Stimulated activated CD8-positive, alpha-beta memory T cell treated with anti-CD3 and anti-CD28 coated beads, Interleukin-7, amount 100 ng/mL, for 48 hours (primary cell): ENCODE measurements at regions not wholly inside any gene's neighbourhood (a gene's known extent, or its start where the extent isn't known, plus 50 kb on each side); places are given as distances from the start of the nearest gene placed in this dataset.

ENCODE experiments used
- DNase-seq, 2 donors: peaks; one replicate each; pipeline ENCODE4 v3.0.0-alpha.2; 2020; ENCODE audit warnings: low read depth in 1 of 2; ENCODE audit errors: extremely low read depth in 1 of 2

DNA sequence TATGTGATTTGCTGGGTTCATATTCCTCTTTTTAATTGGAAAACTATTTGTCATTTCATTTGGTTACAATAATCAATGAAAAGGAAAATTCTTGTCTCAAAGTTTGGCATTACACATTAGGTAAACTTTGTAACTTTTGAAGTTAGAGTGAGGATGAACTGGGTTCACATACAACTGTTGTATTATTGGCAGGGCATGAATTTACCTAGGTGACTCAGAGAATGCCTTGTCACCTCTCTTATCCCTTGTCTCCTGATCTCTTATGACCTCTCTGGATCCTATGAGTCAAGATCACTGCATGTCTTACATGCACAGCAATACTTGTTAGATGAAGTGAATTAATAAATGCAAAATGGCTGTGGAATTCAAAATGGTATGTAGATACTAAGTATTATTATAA is 563.4 kb upstream of the GCFC2 start:
- DNase-seq: no peak

DNA sequence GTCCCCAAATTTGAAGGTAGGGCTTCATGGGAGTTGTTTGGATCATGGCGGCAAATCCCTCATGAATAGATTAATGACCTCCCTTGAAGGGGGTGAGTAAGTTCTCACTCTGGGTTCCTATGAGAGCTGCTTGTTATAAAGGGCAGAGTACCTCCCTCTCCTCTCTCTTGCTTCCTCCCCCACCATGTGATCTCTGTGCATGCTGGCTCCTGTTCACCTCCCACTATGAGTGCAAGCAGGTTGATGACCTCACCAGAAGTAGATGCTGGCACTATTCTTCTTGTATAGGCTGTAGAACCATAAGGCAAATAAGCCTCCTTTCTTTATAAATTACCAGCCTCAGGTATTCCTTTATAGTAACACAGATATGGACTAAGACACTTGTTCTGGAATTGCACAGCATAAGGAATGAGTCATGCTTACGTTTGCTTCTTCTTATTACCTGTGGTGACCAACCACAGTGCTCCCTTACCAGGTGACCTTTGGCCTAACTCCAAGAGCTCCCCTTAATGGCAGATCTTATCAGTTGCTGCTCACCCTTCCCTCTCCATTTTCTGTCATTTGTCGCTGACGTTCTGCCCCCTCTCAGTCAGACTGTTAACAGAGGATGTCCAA is 559.5 kb upstream of the GCFC2 start:
- DNase-seq: no peak

DNA sequence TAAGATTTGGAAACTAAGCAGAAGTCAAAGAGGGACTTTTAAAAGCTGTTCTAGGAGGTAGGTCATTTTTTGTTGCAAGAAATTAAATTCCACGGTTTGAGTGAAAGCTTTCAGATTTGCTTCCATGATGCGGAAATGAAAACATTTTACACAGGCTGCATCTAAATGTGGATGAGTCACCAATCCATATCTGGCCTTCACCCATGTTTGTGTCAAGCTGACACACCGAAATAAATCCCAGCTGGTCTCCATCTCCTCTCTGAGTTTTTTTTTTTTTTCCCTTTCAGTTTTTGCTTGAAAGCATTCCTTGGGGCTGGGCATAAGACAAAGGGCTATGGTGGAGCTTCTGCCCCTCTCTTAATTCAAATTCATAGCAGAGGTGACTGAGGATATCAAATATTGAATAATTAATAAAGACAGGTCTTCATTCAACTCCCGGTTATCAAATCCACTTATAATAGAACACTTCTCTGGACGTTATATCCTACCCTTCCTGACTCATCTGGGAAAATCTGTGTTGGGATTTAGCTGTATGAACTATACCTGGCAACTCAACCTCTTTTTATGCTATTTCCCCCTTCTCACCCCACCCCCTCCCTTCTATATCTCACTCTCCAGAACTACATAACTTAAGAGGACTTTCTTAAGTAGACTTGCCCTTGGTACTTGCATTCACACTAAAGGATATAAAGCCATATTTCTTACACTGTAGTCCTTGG is 558.3 kb upstream of the GCFC2 start:
- DNase-seq: no peak

DNA sequence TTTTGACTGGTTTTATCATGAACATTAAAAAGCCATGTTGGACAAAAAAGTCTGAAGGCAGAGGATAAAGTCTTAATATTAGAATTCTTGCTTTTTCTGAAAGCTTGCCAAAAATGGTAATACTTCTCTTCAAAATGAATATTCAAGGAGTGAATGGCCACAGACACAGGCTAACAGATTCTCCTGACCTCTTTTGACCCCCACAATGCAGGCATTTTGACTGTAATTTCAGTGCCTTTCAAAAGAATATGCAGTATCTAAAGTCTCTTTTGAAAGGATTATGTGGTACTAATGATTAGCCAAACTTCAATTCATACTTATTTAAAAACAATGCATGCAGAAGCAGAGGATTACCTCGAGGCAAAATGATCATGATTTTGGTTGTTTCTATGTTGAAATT is 557.8 kb upstream of the GCFC2 start:
- DNase-seq: no peak

DNA sequence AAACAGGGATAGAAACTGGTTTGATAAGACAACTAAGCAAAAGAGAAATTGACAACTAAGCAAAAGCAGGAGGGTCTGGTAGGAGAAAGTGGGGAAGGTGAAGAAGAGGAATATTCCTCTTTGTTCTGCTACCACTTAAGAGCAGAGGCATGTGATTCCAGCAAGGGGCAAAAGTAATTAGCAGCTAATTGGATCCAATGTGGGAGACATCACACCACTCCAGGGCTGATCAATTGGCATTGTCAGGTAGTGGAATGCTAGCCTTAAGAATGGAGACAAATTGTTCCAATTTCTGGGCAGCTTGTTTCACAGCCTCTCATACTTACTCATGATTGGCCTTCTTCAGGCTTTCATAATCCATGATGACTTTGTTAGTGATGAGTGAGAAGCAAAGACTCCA is 547.1 kb upstream of the GCFC2 start:
- DNase-seq: no peak

DNA sequence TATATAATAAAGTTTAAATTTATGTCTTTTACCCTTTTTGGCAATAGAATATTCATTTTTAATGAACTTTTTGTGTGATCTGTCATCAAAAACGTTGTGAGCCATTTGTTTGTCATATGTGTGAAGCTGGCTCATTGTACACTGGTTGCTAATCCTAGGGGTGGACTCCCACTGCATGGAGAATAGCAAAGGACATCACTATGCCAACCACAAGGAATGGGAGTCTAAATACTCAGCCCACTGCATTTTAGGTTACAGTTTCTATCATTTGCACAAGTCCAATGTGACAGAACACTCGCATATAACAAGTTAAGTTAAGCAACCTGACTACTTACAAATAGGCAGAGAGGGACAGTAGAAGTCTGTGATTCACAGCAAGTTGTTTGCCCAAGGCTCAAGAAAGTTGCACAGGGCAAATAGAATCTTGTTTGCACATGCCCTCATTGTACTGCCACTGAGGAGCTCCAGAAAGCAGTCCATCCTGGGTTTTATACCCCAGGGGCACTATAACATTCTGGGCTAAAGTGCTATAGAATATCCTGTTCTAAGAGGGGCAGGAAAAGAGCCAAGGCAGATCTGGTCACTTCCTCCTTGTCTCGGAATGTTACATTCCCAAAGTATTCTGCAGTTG is 545.9 kb upstream of the GCFC2 start:
- no peak for DNase-seq

DNA sequence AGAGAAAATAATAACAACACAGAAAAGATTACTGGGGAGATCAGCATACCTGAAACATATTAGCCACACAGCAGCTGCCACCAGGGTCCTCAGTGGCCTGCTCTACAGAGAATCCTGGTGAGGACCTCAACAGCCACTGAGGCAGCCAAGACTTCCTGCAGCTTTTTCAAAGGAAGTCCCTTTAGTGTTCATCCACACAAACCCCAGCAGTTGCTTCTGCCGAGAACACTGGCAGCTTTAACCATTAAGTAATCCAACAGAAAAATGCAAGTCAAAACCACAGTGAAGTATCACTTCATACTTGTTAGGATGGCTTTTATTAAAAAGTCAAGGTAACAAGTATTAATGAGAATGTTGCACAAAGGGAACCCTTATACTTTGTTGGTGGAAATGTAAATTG is 542.0 kb upstream of the GCFC2 start:
- no peak for DNase-seq

DNA sequence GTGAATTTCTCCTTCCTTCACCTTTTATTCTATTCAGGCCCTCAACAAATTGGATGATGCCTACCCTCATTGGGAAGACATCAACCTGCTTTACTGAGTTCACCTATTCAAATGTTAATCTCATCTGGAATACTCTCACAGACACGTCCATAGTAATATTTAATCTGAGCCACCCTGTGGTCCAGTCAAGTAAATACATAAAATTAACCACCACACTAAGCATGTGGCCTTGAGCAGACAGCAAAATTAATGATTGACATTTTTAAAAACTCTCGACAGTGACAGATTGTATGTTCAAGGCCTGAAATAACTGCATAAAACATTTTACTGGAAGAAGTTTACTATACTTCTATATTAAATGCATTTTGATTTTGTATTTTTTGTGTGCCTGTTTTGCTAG is 540.6 kb upstream of the GCFC2 start:
- no peak for DNase-seq

DNA sequence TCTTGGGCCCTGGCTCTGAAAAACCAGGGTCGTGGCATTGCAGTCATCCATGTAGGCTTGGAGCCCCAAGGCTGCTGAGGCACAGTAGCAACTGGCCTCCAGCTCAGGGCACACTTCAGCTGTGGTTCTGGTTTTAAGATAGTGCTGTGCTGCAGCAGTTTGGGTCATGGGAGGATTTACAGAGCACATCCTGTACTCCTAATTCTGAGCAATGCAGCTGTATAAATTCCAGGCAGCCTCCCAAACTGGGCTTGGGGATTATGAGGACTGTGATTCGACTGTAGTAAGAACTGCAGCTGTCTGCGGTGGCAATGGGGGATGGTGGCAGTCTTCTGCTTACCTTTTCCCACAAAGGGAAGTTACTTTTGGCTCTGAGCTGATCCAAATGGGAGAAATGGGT is 536.3 kb upstream of the GCFC2 start:
- no peak for DNase-seq

DNA sequence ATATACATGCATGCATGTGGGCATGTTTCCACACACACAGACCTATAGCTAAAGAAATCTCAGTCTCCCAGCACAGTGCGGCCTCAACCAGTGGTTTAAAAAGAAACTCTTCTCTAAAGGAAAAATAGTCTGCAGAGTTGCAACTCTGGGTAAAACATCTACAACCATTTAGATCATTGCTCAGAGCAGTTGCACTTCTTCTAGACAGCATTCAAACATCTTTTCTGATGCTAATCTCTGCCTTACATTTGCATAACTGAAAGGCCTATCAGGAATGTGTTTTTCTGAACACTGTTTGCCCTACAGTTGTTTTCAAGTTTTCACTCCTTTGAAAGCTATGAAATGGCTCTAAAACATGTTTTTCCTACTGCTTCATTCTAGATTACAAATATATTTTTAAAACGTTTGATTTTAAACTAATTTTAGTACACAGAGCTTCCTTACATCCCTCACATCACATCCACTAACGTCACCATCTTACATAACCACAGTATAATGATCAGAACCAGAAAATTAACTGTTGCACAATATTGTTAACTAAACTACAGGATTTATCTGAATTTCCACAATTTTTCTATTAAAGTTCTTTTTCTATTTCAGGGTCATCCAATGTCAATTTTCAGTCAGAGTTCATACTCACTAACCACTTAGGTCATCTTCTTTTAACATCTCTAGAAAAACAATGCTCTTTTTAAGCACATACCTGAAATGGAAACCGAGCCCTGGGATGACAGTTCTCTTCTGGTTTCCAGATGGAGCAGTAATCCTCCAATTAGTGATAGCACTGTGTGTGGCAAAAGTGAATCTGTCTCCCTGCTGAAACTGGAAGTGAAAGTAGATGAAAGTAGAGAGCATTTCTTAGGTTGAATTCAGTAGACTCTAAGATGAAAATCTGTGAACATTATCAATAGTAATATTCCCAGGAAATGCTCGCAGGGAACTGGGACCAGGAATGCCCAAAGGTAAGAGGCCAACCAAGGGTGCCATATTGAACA is 501.6 kb upstream of the GCFC2 start:
- no peak for DNase-seq

DNA sequence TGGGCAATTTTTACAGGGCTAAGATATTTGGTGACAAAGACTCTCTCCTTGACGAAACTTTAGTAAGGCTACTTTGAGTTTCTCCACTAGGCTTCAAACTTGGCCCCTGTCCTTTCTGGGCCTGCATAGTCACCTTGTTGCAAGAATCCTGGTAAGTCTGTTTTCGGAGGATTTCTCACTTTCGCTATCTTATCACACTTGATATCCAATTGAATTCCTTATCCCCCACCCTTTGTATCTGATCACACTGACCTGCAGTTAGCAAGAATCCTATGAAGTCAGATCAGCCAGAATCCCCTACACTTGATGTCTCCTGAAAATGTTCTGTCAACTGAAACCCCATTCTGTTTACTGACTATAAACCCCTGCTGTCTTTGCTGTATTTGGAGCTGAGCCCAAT is 499.8 kb upstream of the GCFC2 start:
- no peak for DNase-seq

DNA sequence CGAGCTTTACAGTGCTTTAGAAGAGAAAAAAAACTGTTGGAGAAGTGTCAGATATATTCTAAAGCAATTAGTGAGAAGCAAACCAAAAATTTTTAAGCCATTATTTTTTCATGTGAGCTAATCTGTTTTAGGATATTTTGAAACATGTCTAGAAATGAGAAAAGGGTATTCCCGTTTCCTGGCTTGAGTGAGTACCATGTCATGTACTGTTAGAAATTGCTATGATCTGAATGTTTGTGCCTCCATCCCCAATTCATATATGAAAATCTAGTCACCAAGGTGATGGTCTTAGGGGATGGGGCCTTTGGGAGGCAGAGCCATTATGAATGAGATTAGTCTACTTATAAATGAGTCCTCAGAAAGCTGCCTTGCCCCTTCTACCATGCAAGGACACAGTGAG is 493.3 kb upstream of the GCFC2 start:
- no peak for DNase-seq

DNA sequence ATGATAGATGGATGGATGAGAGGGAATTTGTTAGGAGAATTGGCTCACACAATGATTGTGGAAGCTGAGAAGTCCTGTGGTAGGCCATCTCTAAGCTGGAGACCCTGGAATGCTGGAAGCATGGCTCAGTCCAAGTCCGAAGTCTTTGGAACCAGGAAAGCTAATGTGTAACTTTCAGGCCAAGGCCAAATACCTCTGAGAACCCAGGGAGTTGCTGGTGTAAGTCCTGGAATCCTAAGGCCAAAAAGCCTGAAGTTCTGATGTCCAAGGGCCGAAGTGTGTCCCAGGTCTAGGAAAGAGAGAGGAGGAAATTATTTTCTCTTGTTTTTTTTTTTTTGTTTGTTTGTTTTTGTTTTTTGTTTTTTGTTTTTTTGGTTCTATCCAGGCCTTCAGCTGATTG is 492.2 kb upstream of the GCFC2 start:
- DNase-seq: no peak

DNA sequence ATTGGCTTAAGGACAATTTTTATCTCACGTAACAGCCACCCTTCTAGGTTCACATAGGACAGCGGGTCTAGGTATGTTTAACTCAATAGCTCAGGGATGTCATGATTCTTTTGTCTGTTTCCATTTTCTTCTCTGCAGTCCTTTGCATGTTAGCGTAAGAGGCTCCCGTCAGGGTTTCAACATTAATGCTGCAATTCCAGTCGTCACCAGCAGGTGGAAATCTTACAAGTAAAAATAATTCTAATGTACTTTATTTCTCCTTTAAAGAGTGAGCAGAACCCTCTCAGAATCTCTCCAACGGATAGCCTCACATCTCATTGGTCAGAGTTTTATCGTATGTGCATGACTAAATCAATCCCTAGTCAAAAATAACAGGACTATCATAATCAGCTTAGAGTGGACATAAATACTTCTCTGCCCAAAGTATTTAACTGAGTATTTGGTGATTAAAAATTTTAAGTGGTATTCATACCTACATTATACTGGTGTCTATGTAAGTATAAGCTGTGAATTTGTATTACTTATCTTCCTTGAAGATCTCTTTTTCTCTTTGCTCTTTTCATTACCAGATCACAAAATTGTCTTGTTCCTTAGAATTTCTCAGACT is 487.2 kb upstream of the GCFC2 start:
- DNase-seq: peak in 1 of 2 donors; percentile 18

DNA sequence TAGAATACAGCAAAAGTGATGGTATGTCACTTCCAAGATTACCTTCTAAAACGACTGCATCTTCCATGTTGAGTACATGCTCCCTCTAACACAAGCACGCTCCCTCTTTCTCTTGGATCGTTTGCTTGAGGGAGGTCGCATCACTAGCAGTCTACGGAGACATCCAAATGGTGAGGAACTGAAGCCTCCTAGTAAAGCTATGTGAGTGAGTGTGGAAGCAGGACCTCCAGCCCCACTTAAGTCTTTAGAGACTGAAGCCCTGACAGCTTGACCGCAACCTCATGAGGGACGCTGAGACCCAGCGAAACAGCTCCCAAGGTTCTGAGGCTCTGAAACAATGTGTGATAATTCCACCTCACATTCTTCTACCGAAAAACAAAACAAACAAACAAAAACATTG is 486.7 kb upstream of the GCFC2 start:
- DNase-seq: no peak

DNA sequence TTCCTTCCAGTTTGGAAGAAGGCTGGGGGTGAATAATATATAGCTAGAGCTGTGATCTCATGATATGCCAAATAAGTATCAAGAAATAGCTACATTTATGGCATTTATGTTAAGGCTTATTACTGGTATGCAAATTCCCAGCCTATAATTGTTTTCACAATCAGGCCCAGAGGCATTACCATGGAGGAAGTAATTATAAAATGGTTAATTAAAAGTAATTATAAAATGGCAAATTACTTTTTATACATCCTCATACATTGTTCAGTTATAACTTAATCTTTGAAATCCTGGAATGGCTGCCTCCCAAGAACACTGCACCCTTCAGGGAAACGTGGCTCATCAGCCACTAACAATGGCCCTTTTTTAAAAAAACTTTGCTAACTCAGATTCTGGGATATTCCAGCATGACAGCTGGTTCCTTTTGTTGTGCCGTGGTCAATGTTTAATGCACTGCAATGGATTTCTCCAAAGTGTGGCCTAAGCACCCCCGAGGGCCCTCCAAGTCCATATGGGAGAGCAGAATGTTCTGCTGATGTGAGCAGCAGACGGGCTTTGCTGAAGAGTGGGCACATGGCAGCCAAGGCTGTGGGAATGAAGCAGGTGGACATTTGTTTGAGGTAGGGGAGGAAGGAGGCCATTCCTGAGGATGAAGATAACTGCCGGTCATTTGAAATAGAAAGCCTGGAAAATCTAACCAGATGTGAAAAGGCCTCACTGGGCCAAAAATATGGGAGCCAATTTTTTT is 483.5 kb upstream of the GCFC2 start:
- no peak for DNase-seq

DNA sequence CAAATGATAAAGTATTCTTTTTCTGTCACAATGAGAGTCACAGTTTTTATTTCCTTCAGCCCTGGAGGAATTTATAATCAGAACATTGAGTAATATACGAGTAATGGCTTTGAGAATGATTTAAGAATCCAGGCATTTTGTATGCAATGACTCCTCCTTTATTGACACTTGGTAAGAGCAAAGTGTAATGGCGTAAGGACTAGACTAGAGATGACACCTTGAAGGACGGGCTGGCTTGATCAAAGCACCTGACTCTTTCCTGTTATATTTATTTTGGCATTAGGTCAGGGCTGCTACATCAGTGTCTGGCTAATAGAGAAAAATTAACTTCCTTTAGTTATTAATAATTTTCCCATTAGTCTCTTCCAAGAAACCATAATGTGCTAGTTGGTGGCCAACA is 482.4 kb upstream of the GCFC2 start:
- no peak for DNase-seq

DNA sequence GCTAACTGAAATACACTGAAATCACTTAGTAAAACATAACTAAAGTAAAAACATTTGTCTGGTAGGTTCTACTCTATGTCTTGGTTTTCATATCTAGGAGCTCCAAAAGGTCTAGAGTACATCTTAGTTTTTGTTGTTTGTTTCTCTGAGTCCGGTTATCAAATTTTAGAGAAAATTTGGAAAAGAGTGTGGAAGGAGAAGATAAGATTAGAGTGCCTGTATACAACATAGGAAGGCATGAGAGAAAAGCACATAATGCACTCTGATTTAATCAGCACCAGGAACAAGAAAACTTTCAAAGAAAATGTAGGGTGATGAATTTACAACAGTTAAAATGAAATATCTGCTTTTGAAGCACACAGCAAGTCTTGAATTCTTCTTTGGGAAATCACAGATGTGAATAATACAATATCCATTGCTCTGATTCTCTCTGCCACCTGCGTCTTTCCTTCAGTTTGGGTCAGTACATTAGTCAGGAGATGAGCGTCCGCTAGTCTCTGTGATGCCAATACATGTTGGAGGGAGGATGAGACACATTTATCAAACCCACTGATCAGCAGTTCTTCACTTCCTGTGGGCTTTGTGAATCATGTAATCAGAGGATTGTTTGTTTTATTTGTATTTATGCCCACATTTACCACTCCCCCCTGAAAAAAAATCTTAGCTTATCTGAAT is 477.8 kb upstream of the GCFC2 start:
- DNase-seq: no peak

DNA sequence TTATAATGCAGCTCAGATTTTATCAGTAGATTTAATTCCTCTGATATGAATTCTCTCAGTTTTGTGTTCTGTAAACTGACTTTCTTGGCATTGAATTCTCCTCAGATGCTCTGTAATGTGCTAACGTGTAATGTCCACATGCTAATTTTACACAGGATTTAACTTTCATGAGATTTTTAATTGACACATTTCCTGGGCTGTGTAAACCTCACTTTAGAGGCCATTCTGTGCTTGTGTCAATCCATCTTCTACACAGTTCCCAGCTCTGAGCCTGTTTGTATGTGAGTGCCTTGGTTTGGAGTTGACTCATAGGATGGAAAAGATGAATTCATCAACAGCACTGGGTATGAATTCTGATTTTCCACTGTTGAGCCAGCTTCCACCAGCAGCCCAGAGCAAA is 476.7 kb upstream of the GCFC2 start:
- DNase-seq: no peak

DNA sequence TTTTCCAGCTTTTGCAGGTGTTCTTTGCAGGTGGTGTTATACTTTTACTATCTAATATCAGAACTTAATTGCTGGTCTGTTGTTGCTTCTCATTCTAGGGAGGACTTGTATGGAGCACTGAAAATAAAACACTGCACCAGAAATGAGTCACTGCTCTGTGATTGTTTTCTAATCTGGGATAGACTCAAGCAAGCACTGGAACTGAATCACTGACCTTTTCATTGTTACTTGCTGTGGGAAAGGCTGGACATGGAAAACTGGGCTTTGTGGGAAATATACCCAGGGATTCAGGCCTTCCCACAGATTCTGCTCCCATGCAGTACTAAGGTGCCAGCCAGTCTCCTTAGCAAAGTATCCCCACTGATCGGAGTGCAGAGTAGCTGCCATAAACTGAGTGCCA is 470.0 kb upstream of the GCFC2 start:
- DNase-seq: no peak
